HG03571 (cell line): ENCODE measurements at regions not wholly inside any gene's neighbourhood (a gene's known extent, or its start where the extent isn't known, plus 50 kb on each side); places are given as distances from the start of the nearest gene placed in this dataset.

Experiments used
- ATAC-seq: cut with Tn5 transposase; IDR thresholded peaks from one replicate; pipeline ENCODE4 v1.9.1; 2021; ENCODE audit not compliant: unreplicated experiment

- ATAC-seq, result no peak
Observed at GRCh38 chr20:52820641-52821292, 151.4 kb upstream of the TSHZ2 start.

- no peak for ATAC-seq
Observed at GRCh38 chr20:52818491-52818890, 153.7 kb upstream of the TSHZ2 start.

GRCh38 chr20:52817981-52818380 is 154.2 kb upstream of the TSHZ2 start:
- ATAC-seq, result no peak

GRCh38 chr20:52817511-52817910 is 154.6 kb upstream of the TSHZ2 start:
- no peak for ATAC-seq

- ATAC-seq, result no peak
Observed at GRCh38 chr20:52814371-52814770, 157.8 kb upstream of the TSHZ2 start.

GRCh38 chr20:52812231-52812847 is 159.8 kb upstream of the TSHZ2 start:
- no peak for ATAC-seq

- no peak for ATAC-seq
Observed at GRCh38 chr20:52809003-52809402, 163.2 kb upstream of the TSHZ2 start.

GRCh38 chr20:52806918-52807317 is 165.2 kb upstream of the TSHZ2 start:
- no peak for ATAC-seq

- ATAC-seq, result no peak
Observed at GRCh38 chr20:52805843-52806242, 166.3 kb upstream of the TSHZ2 start.

GRCh38 chr20:52805296-52805571 is 166.9 kb upstream of the TSHZ2 start:
- ATAC-seq, result no peak

- no peak for ATAC-seq
Observed at GRCh38 chr20:52804497-52805295, 167.5 kb upstream of the TSHZ2 start.

GRCh38 chr20:52801628-52802006 is 170.5 kb upstream of the TSHZ2 start:
- ATAC-seq, result no peak

GRCh38 chr20:52800734-52801627 is 171.2 kb upstream of the TSHZ2 start:
- ATAC-seq, result no peak

GRCh38 chr20:52799130-52799529 is 173.0 kb upstream of the TSHZ2 start:
- no peak for ATAC-seq

- ATAC-seq, result no peak
Observed at GRCh38 chr20:52798124-52798523, 174.0 kb upstream of the TSHZ2 start.

- no peak for ATAC-seq
Observed at GRCh38 chr20:52794853-52795252, 177.3 kb upstream of the TSHZ2 start.

- no peak for ATAC-seq
Observed at GRCh38 chr20:52793339-52793963, 178.7 kb upstream of the TSHZ2 start.

- ATAC-seq, result no peak
Observed at GRCh38 chr20:52791091-52791490, 181.1 kb upstream of the TSHZ2 start.

- no peak for ATAC-seq
Observed at GRCh38 chr20:52789716-52790115, 182.4 kb upstream of the TSHZ2 start.

- ATAC-seq, result no peak
Observed at GRCh38 chr20:52787962-52788361, 184.2 kb upstream of the TSHZ2 start.

- ATAC-seq, result no peak
Observed at GRCh38 chr20:52787216-52787615, 184.9 kb upstream of the TSHZ2 start.
